Activated CD4-positive, alpha-beta T cell treated with anti-CD3 and anti-CD28 coated beads, Interleukin-2, amount 10 ng/mL, durations not matched to agents 7 days and 5 days (primary cell): ENCODE measurements at regions not wholly inside any gene's neighbourhood (a gene's known extent, or its start where the extent isn't known, plus 50 kb on each side); places are given as distances from the start of the nearest gene placed in this dataset.

Experiments
- CTCF ChIA-PET: fragments of 350-600 bp; sonication (Branson Sonifier 250); formaldehyde crosslinking; loops from one replicate; lab custom pipeline; 2021; ENCODE audit warnings: antibody characterized with exemption; lab: Charles Lee
- POLR2A ChIA-PET: fragments of 350-600 bp; sonication (Branson Sonifier 250); formaldehyde crosslinking; loops from one replicate; lab custom pipeline; 2021; ENCODE audit warnings: antibody characterized with exemption; lab: Charles Lee
- DNase-seq: peaks from one replicate; pipeline ENCODE4 v3.0.0-alpha.2; 2020
- H3K27ac Mint-ChIP-seq: one replicate; pipeline ENCODE4 v1.8.0; 2021; ENCODE audit warnings: mild to moderate bottlenecking, moderate library complexity, mixed read lengths
- H3K27me3 Mint-ChIP-seq: one replicate; pipeline ENCODE4 v1.8.0; 2021; ENCODE audit warnings: mixed read lengths
- H3K36me3 Mint-ChIP-seq: one replicate; pipeline ENCODE4 v1.8.0; 2021; ENCODE audit warnings: low read depth, mixed read lengths
- H3K4me1 Mint-ChIP-seq: one replicate; pipeline ENCODE4 v1.8.0; 2021; ENCODE audit warnings: mixed read lengths
- H3K4me3 Mint-ChIP-seq: one replicate; pipeline ENCODE4 v1.8.0; 2021; ENCODE audit warnings: mild to moderate bottlenecking, moderate library complexity, mixed read lengths
- H3K9me3 Mint-ChIP-seq: one replicate; pipeline ENCODE4 v1.8.0; 2021; ENCODE audit warnings: mixed read lengths

DNA sequence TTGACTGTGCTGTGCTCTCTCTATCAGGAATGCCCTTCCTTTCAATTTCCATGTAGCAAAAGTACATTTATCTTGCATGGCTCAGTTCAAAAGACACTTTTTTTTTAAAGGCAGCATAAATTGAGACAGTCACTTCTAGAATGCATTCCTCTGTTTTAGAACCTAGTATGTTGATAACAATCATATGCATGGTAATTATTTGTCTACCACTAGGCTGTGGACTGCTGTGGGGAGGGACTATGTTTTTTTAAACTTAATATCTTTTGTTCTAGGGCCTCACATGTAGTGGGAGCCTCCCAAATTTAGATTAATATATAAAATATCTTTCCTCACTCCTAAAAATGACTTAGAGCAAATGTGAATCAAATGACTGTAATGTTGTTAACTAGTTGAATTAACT, 269.9 kb downstream of the MEIS1 start:
- Mint-ChIP-seq H3K36me3 (no peaks in the 10 kb centered on the region), H3K27me3 (no peaks in the 10 kb centered on the region), H3K27ac (no peak overlapping the region), H3K4me1 (no peaks in the 10 kb centered on the region), H3K4me3 (no peak overlapping the region), H3K9me3 (no peaks in the 10 kb centered on the region)
- ChIA-PET POLR2A (no interaction called here), CTCF (no interaction called here)
- no peak for DNase-seq

DNA sequence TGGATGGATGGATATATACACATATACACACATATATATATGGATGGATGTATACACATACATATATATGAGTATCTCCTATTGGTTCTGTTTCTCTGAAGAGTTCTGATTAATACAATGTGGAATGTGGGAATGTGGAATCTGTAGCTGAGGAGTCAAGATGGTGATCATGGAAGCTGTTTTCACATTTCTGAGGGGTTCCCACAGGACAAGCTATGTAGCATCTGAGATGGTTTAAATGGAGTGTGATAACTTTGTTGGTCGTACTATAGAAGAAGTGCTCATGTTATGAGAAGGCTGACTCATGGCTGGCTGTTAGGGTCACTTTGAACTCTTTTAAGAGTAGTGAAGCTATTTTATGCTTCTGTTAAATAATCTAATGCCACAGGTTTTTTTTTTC, 279.7 kb downstream of the MEIS1 start:
- Mint-ChIP-seq H3K4me3 (no peak overlapping the region), H3K27ac (no peak overlapping the region), H3K9me3 (no peaks in the 10 kb centered on the region), H3K36me3 (no peaks in the 10 kb centered on the region), H3K27me3 (no peaks in the 10 kb centered on the region), H3K4me1 (no peaks in the 10 kb centered on the region)
- no peak for DNase-seq
- ChIA-PET POLR2A (no interaction called here), CTCF (no interaction called here)

DNA sequence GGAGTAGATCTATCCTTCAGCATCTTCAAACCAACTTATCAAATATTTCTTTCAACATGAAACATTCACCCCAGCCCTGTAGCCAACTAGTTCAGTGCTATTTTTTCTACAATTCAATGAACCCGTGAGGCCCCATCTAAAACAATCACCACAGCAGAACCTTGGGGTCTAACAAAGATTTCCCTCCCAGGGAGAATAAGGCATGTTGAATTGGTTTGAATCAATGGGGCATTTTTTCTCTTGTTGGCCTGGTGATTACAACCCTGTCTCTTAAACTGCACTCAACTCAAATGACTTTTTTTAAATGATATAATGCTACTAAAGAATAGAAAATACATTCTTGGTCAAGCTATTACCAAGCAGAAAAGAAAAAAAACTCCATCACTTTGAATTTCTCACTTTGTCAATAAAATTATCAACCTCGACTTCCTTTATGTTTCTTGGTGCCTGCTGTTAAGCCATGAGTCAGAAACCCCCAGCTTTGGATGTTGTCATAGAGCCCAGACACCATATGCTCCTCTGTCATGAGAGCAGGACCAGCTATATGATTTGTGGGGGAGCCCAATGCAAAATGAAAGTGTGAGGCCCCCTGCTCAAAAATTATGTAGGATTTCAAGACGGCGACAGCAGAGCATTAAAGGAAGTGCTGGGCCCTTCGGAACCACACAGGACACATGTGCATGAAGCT, 282.4 kb downstream of the MEIS1 start:
- CTCF ChIA-PET, result no interaction called here
- H3K27ac Mint-ChIP-seq, result no peak overlapping the region

DNA sequence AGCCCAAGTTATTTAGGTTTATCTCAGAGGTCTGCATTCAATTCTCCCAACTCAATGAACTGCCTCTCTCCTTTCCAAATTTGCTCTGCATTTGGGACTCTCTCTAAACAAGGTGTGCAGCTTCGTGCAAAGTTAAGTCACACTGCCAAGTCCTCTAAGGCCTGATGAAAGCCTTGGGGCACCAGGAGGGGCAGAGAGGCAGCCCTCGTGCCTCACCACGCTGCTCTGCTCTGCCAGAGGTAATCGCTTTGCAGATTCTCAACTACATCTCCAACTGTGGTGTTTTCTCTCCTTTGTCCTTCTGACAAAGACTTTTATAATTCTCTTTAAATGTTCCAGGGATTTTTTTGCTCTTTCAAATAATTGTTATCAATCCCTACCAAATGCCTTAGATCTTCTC, 283.0 kb downstream of the MEIS1 start:
- no peak for DNase-seq
- H3K9me3 Mint-ChIP-seq, result peaks cover 3% of the 10 kb centered on the region
- no peaks in the 10 kb centered on the region for H3K36me3 Mint-ChIP-seq
- ChIA-PET CTCF (no interaction called here), POLR2A (no interaction called here)
- no peaks in the 10 kb centered on the region for H3K27me3 Mint-ChIP-seq
- H3K27ac Mint-ChIP-seq, result no peak overlapping the region
- no peaks in the 10 kb centered on the region for H3K4me1 Mint-ChIP-seq
- H3K4me3 Mint-ChIP-seq, result no peak overlapping the region

More for the DNA sequence above, 282.4 kb downstream of the MEIS1 start:
- H3K27me3 Mint-ChIP-seq, result no peaks in the 10 kb centered on the region
- POLR2A ChIA-PET, result no interaction called here
- no peak overlapping the region for H3K4me3 Mint-ChIP-seq
- H3K9me3 Mint-ChIP-seq, result peaks cover 3% of the 10 kb centered on the region
- no peak for DNase-seq
- no peaks in the 10 kb centered on the region for H3K4me1 Mint-ChIP-seq
- H3K36me3 Mint-ChIP-seq, result no peaks in the 10 kb centered on the region

DNA sequence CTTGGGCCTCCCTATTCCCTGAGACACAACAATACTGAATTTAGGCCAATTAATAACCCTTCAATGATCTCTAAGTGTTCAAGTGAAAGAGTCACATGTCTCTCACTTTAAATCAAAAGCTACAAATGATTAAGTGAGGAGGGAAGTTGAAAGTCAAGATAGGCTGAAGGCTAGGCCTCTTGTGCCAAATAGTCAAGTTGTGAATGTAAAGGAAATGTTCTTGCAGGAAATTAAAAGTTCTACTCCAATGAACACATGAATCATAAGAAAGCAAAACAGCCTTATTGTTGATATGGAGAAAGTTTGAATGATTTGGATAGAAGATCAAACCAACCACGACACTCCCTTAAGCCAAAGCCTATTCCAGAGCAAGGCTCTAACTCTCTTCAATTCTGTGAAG, 286.9 kb downstream of the MEIS1 start:
- H3K9me3 Mint-ChIP-seq, result peaks cover 3% of the 10 kb centered on the region
- H3K27ac Mint-ChIP-seq, result no peak overlapping the region
- no peak for DNase-seq
- H3K4me1 Mint-ChIP-seq, result no peaks in the 10 kb centered on the region
- no peaks in the 10 kb centered on the region for H3K27me3 Mint-ChIP-seq
- H3K4me3 Mint-ChIP-seq, result no peak overlapping the region
- ChIA-PET CTCF (no interaction called here), POLR2A (no interaction called here)
- no peaks in the 10 kb centered on the region for H3K36me3 Mint-ChIP-seq

DNA sequence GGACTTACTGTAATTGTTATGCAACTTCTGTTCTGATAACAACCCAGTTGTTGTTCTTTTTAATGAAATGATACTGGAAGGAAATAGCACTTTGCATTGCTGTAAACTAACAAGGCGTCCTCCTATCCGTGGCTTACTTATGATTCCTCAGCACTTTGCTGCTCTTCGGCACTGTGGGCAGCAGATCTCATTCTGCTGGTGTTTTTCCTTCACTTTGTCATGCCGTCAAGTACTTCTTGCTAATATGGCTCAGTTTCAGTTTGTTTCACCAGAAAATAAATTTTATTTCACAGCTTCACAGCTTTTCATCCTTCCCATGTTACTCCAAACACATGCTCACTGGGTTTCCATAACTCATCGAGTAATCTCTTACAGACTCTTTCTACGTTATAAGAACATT, 289.3 kb downstream of the MEIS1 start:
- DNase-seq, result no peak
- Mint-ChIP-seq H3K27ac (no peak overlapping the region), H3K4me1 (no peaks in the 10 kb centered on the region), H3K27me3 (no peaks in the 10 kb centered on the region), H3K9me3 (peaks cover 3% of the 10 kb centered on the region), H3K36me3 (no peaks in the 10 kb centered on the region), H3K4me3 (no peak overlapping the region)
- POLR2A ChIA-PET, result no interaction called here
- CTCF ChIA-PET, result no interaction called here

DNA sequence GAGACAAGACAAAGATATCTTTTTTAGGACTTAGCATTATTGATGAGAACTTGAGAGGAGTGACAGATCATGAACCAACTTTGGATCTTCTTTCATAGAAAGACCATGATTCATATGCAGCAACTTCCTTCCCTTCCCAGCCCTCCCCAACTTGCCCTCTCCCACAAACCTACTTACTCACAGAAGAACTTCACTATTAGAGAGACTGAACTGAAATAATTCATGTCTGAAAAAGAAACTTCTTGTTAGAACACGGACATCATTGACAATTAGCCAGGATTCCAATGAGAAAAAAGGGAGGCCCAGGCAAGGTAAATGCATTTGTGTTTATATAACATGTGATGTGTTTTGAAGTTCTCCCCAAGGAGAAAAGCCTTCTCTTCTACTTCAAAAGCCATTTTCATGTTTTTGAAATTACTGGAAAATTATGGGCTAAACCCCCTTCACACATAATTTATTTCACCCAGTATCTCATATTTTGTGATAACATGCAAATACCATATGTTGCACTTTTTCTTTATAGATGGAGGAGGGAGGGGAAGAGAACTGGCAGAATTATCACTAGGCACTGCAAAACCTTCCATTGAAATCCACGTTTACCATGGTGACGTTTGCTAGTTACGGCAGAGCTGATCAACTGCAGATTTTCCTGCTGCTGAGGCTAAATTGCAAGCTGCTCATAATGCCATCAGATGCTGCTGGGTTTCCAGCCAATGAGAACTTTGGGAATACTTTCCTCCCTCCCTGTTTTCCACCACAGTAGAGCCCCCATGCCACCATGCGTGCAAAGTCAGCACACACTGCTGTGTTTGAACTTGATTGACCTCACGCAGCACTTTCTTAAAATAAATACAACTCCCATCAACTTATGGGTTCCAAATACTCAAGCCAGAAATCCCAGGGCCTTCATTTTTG, 294.7 kb downstream of the MEIS1 start:
- Mint-ChIP-seq H3K27me3 (no peaks in the 10 kb centered on the region), H3K4me3 (no peak overlapping the region), H3K9me3 (no peaks in the 10 kb centered on the region), H3K36me3 (no peaks in the 10 kb centered on the region), H3K27ac (no peak overlapping the region), H3K4me1 (no peaks in the 10 kb centered on the region)
- ChIA-PET CTCF (no interaction called here), POLR2A (no interaction called here)
- DNase-seq, result no peak

DNA sequence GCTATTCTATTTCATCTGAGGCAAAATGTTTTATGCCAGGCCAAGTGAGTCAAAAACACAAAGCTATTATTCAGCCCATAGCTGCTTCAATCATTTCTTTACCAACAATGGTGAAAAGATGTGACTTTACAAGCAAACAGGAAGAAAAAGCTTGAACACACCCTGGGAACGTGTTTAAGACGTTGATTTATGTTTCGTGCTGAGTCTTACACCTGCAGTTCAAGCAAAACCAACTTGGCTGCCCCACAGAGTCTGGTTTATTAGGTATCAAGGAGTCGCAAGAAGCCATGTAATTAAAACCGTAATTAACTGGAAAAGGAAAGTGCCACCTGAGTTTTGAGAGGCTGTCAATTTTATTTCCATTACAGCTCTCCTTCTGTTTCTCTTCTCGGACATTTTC, 295.5 kb downstream of the MEIS1 start:
- ChIA-PET CTCF (no interaction called here), POLR2A (no interaction called here)
- no peak overlapping the region for H3K4me3 Mint-ChIP-seq
- H3K27ac Mint-ChIP-seq, result no peak overlapping the region
- H3K4me1 Mint-ChIP-seq, result no peaks in the 10 kb centered on the region
- H3K27me3 Mint-ChIP-seq, result no peaks in the 10 kb centered on the region
- H3K9me3 Mint-ChIP-seq, result no peaks in the 10 kb centered on the region
- no peak for DNase-seq
- no peaks in the 10 kb centered on the region for H3K36me3 Mint-ChIP-seq

DNA sequence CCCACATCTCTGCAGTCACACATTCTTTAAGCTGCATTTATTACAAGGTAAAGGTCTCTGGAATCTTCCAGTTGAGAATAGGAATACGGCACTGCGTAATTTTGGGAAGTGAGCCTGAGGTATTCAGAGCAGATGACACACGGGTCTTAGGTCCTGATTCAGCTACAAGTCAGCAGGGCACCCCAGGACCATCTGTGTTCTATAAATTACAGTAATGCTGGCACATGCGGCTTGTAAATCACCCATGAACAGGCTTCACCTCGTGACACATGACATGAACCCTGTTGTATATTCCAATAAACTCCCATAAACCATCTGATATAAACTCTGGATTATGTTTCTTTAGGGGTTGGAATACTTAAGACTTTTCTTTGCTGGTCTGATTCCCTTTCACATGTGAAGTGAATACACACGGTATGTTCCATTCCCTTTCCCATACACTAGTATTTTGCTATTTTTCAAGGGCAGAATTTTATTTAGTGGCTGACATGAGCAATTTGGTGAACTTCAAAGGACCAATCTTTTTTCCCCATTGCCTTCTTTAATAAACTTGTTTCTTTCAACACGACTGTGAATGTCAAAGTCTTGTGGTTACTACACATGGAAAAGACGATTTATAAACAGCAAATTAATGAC, 298.6 kb downstream of the MEIS1 start:
- H3K4me1 Mint-ChIP-seq, result no peaks in the 10 kb centered on the region
- H3K36me3 Mint-ChIP-seq, result no peaks in the 10 kb centered on the region
- H3K9me3 Mint-ChIP-seq, result no peaks in the 10 kb centered on the region
- H3K4me3 Mint-ChIP-seq, result no peak overlapping the region
- no peak for DNase-seq
- CTCF ChIA-PET, result no interaction called here
- no peaks in the 10 kb centered on the region for H3K27me3 Mint-ChIP-seq
- POLR2A ChIA-PET, result no interaction called here
- no peak overlapping the region for H3K27ac Mint-ChIP-seq

DNA sequence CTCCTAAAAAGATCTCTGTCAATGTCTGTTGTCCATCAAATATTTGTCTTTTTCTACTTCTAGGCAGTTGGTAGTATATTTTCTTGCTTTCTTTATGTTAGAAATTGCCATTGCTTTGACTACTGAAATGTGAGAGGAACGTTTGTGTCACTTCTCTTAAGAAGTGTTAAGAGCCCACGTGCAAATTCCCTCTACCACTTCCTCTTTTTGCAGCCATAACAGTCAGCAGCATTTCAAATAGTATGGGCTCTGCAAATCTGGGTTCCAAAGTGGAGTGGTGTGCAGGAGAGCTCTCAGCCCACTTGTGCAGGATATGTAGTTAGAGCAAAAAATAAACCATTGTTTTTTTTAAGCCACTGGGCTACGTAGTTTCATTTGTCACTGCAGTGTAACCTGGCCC, 314.0 kb downstream of the MEIS1 start:
- DNase-seq, result no peak
- Mint-ChIP-seq H3K9me3 (peaks cover 2% of the 10 kb centered on the region), H3K27me3 (no peaks in the 10 kb centered on the region), H3K4me3 (no peak overlapping the region), H3K4me1 (no peaks in the 10 kb centered on the region), H3K36me3 (no peaks in the 10 kb centered on the region), H3K27ac (no peak overlapping the region)
- ChIA-PET POLR2A (no interaction called here), CTCF (no interaction called here)

DNA sequence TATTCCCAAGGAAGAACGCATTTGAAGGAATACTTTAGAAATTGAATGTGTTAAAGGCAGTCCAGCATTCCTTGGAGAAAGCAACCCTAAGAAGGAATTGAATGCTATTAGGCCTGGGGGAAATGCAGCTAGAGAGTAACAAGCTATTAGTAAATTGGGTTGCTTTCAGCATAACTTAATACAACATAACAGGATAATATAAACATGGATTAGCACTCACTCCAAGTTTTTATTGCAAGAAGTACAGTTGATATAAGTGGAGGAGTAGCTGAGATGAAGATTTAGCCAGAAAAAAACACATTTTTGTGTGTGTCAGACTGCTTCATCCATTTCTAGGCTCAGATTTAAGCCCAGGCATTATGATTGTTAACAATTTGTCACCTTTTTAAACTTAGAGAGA, 314.6 kb downstream of the MEIS1 start:
- Mint-ChIP-seq H3K9me3 (peaks cover 2% of the 10 kb centered on the region), H3K4me1 (no peaks in the 10 kb centered on the region), H3K27me3 (no peaks in the 10 kb centered on the region), H3K27ac (no peak overlapping the region), H3K4me3 (no peak overlapping the region), H3K36me3 (no peaks in the 10 kb centered on the region)
- DNase-seq, result no peak
- POLR2A ChIA-PET, result no interaction called here
- CTCF ChIA-PET, result no interaction called here

DNA sequence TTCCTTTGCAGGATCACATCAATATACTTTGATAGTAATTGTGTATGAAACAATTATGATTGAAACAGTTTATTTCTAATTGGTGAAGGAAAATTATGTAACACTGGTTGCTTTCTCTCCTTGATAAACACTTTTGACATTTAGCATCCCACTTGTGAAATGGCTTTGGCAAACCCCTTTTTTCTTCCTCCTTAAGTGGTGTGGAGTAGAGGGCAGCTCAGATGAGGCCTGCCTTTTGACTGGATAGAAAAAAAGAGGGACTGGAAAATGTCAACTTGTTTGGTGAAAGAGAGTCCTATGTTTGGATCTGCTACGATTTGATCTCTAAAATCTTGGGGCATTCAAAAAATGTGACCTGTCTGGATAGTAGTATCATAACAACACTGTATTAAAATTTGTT, 318.3 kb downstream of the MEIS1 start:
- no peaks in the 10 kb centered on the region for H3K36me3 Mint-ChIP-seq
- no peak overlapping the region for H3K27ac Mint-ChIP-seq
- no peak for DNase-seq
- no peaks in the 10 kb centered on the region for H3K4me1 Mint-ChIP-seq
- H3K27me3 Mint-ChIP-seq, result no peaks in the 10 kb centered on the region
- ChIA-PET CTCF (no interaction called here), POLR2A (no interaction called here)
- peaks cover 4% of the 10 kb centered on the region for H3K9me3 Mint-ChIP-seq
- H3K4me3 Mint-ChIP-seq, result no peak overlapping the region

DNA sequence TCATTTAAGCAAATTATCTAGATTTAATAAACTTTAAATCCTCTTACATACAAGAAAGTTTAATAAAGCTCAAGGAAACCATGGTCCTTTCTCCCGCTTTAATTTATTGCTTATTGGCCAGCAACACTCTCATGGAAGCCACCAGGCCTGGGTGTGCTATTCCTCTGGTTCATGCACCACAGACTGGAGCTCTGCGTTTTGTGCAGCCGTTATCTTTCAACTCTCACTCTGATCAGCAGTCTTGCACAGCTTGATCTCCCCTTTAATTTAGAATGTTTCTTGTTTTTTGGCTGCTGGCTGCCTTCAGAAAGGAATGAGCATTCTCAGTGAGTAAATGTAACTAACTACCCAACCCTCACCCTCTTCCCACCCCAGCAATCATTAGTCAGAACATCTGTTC, 318.7 kb downstream of the MEIS1 start:
- Mint-ChIP-seq H3K4me1 (no peaks in the 10 kb centered on the region), H3K27me3 (no peaks in the 10 kb centered on the region), H3K4me3 (no peak overlapping the region), H3K36me3 (no peaks in the 10 kb centered on the region), H3K27ac (no peak overlapping the region), H3K9me3 (peaks cover 4% of the 10 kb centered on the region)
- ChIA-PET CTCF (no interaction called here), POLR2A (no interaction called here)
- DNase-seq, result no peak
